ENCODE measurements at regions not wholly inside any gene's neighbourhood (a gene's known extent, or its start where the extent isn't known, plus 50 kb on each side); places are given as distances from the start of the nearest gene placed in this dataset.

- Histone ChIP-seq H4K5ac (ENCODE audit: insufficient read length, low read depth, low read length) (no peak overlapping the region), H3K23me2 (ENCODE audit: insufficient read length, low read depth, low read length, poor library complexity, severe bottlenecking) (no peaks in the 10 kb centered on the region), H2BK120ac (ENCODE audit: low read depth, low read length, poor library complexity, severe bottlenecking) (no peak overlapping the region), H3K4me1 (ENCODE audit: insufficient read depth, low read length) (no peaks in the 10 kb centered on the region), H3K79me1 (ENCODE audit: insufficient read depth, low read depth, low read length, poor library complexity, severe bottlenecking) (no peaks in the 10 kb centered on the region), H3K18ac (ENCODE audit: insufficient read length, low read depth, low read length) (no peak overlapping the region), H3K27me3 (ENCODE audit: insufficient read depth, low read length) (no peaks in the 10 kb centered on the region), H3K79me2 (ENCODE audit: insufficient read depth, low read length) (no peaks in the 10 kb centered on the region), H2AFZ (ENCODE audit: low read length) (no peak overlapping the region), H3K14ac (ENCODE audit: insufficient read depth, low read length) (no peak overlapping the region), H4K91ac (ENCODE audit: insufficient read length, low read depth, low read length) (no peak overlapping the region), H3K4ac (ENCODE audit: low read depth, low read length) (no peak overlapping the region), H3K9ac (ENCODE audit: extremely low read depth, insufficient read length, low read length) (no peak overlapping the region), H2BK20ac (ENCODE audit: low read depth, low read length, poor library complexity, severe bottlenecking) (no peak overlapping the region), H2AK5ac (ENCODE audit: insufficient read length, low read length) (no peak overlapping the region), H2BK12ac (ENCODE audit: insufficient read length, low read depth, low read length) (no peak overlapping the region), H3K27ac (ENCODE audit: insufficient read length, low read depth, low read length) (no peak overlapping the region), H4K20me1 (ENCODE audit: control insufficient read depth, insufficient read depth, insufficient read length) (no peaks in the 10 kb centered on the region), H4K8ac (replicated peaks; ENCODE audit: insufficient read length, low read depth, low read length) (no peak overlapping the region), H3K4me2 (ENCODE audit: insufficient read depth, insufficient read length, low read length) (no peak overlapping the region), H3K23ac (ENCODE audit: insufficient read length, low read depth, low read length) (no peak overlapping the region), H3T11ph (ENCODE audit: low read length) (no peak overlapping the region), H2BK5ac (ENCODE audit: insufficient read length, low read length) (no peak overlapping the region), H3K56ac (ENCODE audit: insufficient read length, low read depth, low read length) (no peak overlapping the region), H2BK15ac (ENCODE audit: low read depth, low read length) (no peak overlapping the region), H3K9me3 (ENCODE audit: control insufficient read depth, low read depth, low read length) (no peaks in the 10 kb centered on the region)
- Mint-ChIP-seq H3K27ac (no peak overlapping the region), H3K27me3 (ENCODE audit: low read depth) (peaks cover 1% of the 10 kb centered on the region), H3K4me3 (no peak overlapping the region), H3K4me1 (no peaks in the 10 kb centered on the region), H3K36me3 (ENCODE audit: insufficient read depth in 1 of 3, low read depth in 3 of 3) (peaks cover 0 to 2% (median 0%) of the 10 kb centered on the region in 3 experiments; a peak in 2 of 7 replicates), H3K9me3 (no peaks in the 10 kb centered on the region; a peak in 2 of 5 replicates)
- TF ChIP-seq CTCF (conservative IDR thresholded peaks at IDR 0.05), result no peak
- no peak for DNase-seq
- WGBS (ENCODE audit: extremely low coverage, insufficient read length, low lambda C conversion rate), result no CpG with 5 or more reads among the region's 2 CpGs
Measured at GRCh38 chr7:42735081-42735480, 176.8 kb downstream of the C7orf25 start.
